MM.1S (cell line): ENCODE measurements at regions not wholly inside any gene's neighbourhood (a gene's known extent, or its start where the extent isn't known, plus 50 kb on each side); places are given as distances from the start of the nearest gene placed in this dataset.

ENCODE experiments used
- DNase-seq: peaks from one replicate; pipeline ENCODE4 v3.0.0-alpha.2; 2015
- H2AFZ ChIP-seq: fragments of 300-600 bp; sonication (generic); 2 replicates; pipeline ENCODE4 v1.6.0; 2016; ENCODE audit warnings: antibody characterized with exemption, low read length
- H3F3A ChIP-seq: fragments of 300-600 bp; sonication (generic); 2 replicates; pipeline ENCODE4 v1.6.1; 2016; ENCODE audit warnings: mild to moderate bottlenecking, antibody characterized with exemption, low read length, moderate library complexity, mixed read lengths; ENCODE audit not compliant: insufficient read depth
- H3K27ac ChIP-seq: fragments of 300-600 bp; sonication (generic); 2 replicates; pipeline ENCODE4 v1.5.1; 2016; ENCODE audit warnings: mild to moderate bottlenecking, low read length
- H3K27me3 ChIP-seq: fragments of 300-600 bp; sonication (generic); replicated peaks from 2 replicates; pipeline ENCODE4 v1.6.0; 2016; ENCODE audit warnings: low read length; ENCODE audit not compliant: insufficient read depth
- H3K36me3 ChIP-seq: fragments of 300-600 bp; sonication (generic); replicated peaks from 2 replicates; pipeline ENCODE4 v1.6.1; 2016; ENCODE audit warnings: mild to moderate bottlenecking, low read length, mixed read lengths; ENCODE audit not compliant: insufficient read depth
- H3K4me1 ChIP-seq: fragments of 300-600 bp; sonication (generic); 2 replicates; pipeline ENCODE4 v1.6.1; 2016; ENCODE audit warnings: low read length, mixed read lengths
- H3K4me2 ChIP-seq: fragments of 300-600 bp; sonication (generic); 2 replicates; pipeline ENCODE4 v1.6.0; 2016; ENCODE audit warnings: low read depth, low read length
- H3K4me3 ChIP-seq: fragments of 300-600 bp; sonication (generic); 2 replicates; pipeline ENCODE4 v1.5.1; 2016; ENCODE audit warnings: low read length, mixed read lengths
- H3K79me2 ChIP-seq: fragments of 300-600 bp; sonication (generic); 2 replicates; pipeline ENCODE4 v1.6.1; 2016; ENCODE audit warnings: mixed run types, low read length, mixed read lengths
- H3K9ac ChIP-seq: fragments of 300-600 bp; sonication (generic); 2 replicates; pipeline ENCODE4 v1.6.1; 2016; ENCODE audit warnings: low read length, mixed read lengths
- H3K9me2 ChIP-seq: fragments of 300-600 bp; sonication (generic); replicated peaks from 2 replicates; pipeline ENCODE4 v1.6.1; 2016; ENCODE audit warnings: mild to moderate bottlenecking, low read length, mixed read lengths; ENCODE audit not compliant: insufficient read depth
- H3K9me3 ChIP-seq: fragments of 300-600 bp; sonication (generic); replicated peaks from 2 replicates; pipeline ENCODE4 v1.6.1; 2016; ENCODE audit warnings: mild to moderate bottlenecking, low read length, mixed read lengths; ENCODE audit not compliant: insufficient read depth
- H4K20me1 ChIP-seq: fragments of 300-600 bp; sonication (generic); 2 replicates; pipeline ENCODE4 v1.6.1; 2016; ENCODE audit warnings: mild to moderate bottlenecking, low read length, moderate library complexity, mixed read lengths; ENCODE audit not compliant: insufficient read depth
- EZH2 ChIP-seq: fragments of 300-600 bp; sonication (generic); optimal IDR thresholded peaks from 2 replicates; pipeline ENCODE3; 2017; ENCODE audit warnings: low read depth, mild to moderate bottlenecking, antibody characterized with exemption, low read length, mixed read lengths
- EZH2phosphoT487 ChIP-seq: fragments of 300-600 bp; sonication (generic); IDR thresholded peaks from 2 replicates; pipeline ENCODE4 v1.6.1; 2018; ENCODE audit warnings: antibody characterized with exemption, low read length
- TF ChIP-seq, protein P1 (sequence below): fragments of 300-600 bp; sonication (generic); IDR thresholded peaks from 2 replicates; pipeline ENCODE4 v1.5.1; 2016; ENCODE audit warnings: antibody characterized with exemption, low read length, mixed read lengths

DNA sequence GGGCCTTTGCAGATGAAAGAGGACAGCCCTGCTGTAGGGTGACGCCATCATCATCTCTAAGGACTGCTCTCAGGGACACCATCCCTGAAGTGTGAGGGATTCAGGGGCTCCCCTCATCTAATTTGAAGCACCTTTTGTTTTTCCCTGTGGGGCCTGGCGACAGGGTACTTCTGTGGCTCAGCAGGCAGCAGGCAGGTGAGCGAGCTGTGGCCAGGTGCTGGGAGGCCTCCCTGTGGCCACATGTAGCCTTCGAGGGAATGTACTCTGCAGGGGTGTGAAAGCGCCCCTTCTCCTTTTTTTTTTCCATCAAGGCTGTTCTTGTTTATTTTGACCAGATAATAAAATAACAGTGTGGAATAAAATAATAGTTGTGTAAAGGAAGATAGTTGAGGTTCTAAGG lies 118.2 kb upstream of the DPP6 start:
- H3K27ac ChIP-seq, result no peak overlapping the region
- no peak overlapping the region for H2AFZ ChIP-seq
- no peak overlapping the region for H3K4me3 ChIP-seq
- H3K4me2 ChIP-seq, result no peak overlapping the region
- H4K20me1 ChIP-seq, result no peaks in the 10 kb centered on the region
- H3K9ac ChIP-seq, result no peak overlapping the region
- H3K4me1 ChIP-seq, result no peaks in the 10 kb centered on the region
- no peaks in the 10 kb centered on the region for H3K9me2 ChIP-seq
- H3F3A ChIP-seq, result no peaks in the 10 kb centered on the region
- H3K9me3 ChIP-seq, result no peaks in the 10 kb centered on the region
- H3K27me3 ChIP-seq, result no peaks in the 10 kb centered on the region
- no peaks in the 10 kb centered on the region for H3K36me3 ChIP-seq
- no peak for TF ChIP-seq EZH2
- TF ChIP-seq, protein P1, sequence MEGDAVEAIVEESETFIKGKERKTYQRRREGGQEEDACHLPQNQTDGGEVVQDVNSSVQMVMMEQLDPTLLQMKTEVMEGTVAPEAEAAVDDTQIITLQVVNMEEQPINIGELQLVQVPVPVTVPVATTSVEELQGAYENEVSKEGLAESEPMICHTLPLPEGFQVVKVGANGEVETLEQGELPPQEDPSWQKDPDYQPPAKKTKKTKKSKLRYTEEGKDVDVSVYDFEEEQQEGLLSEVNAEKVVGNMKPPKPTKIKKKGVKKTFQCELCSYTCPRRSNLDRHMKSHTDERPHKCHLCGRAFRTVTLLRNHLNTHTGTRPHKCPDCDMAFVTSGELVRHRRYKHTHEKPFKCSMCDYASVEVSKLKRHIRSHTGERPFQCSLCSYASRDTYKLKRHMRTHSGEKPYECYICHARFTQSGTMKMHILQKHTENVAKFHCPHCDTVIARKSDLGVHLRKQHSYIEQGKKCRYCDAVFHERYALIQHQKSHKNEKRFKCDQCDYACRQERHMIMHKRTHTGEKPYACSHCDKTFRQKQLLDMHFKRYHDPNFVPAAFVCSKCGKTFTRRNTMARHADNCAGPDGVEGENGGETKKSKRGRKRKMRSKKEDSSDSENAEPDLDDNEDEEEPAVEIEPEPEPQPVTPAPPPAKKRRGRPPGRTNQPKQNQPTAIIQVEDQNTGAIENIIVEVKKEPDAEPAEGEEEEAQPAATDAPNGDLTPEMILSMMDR, result no peak
- TF ChIP-seq EZH2phosphoT487, result no peak
- H3K79me2 ChIP-seq, result no peaks in the 10 kb centered on the region
- DNase-seq, result no peak

DNA sequence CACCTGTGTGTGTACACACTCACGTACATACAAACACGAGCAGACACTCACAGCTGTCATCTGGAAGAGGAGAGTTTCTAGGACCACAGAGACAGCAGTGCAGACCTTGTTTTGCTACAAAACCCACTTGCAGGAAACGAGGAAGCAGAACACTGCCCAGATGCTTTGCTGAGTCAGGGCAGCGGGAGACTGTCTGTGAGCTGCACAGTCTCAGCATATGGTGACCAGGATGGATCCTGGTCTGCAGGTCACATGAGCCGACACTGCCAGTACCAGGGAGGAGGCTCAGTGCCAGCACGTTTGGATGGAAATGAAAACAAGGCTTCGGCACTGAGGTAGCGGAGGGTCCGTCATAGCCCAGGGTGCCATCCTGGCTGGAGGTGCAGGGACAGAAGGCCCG lies 117.6 kb upstream of the DPP6 start:
- no peak overlapping the region for H3K4me2 ChIP-seq
- no peaks in the 10 kb centered on the region for H3K9me3 ChIP-seq
- no peaks in the 10 kb centered on the region for H3K79me2 ChIP-seq
- no peaks in the 10 kb centered on the region for H3K9me2 ChIP-seq
- peak; percentile 18 for DNase-seq
- no peaks in the 10 kb centered on the region for H3K4me1 ChIP-seq
- H2AFZ ChIP-seq, result no peak overlapping the region
- no peak overlapping the region for H3K4me3 ChIP-seq
- H3F3A ChIP-seq, result no peaks in the 10 kb centered on the region
- H3K27me3 ChIP-seq, result no peaks in the 10 kb centered on the region
- H3K9ac ChIP-seq, result no peak overlapping the region
- no peaks in the 10 kb centered on the region for H3K36me3 ChIP-seq
- H3K27ac ChIP-seq, result no peak overlapping the region
- H4K20me1 ChIP-seq, result no peaks in the 10 kb centered on the region
- TF ChIP-seq EZH2phosphoT487, result no peak
- TF ChIP-seq, protein P1, result no peak
- no peak for TF ChIP-seq EZH2

DNA sequence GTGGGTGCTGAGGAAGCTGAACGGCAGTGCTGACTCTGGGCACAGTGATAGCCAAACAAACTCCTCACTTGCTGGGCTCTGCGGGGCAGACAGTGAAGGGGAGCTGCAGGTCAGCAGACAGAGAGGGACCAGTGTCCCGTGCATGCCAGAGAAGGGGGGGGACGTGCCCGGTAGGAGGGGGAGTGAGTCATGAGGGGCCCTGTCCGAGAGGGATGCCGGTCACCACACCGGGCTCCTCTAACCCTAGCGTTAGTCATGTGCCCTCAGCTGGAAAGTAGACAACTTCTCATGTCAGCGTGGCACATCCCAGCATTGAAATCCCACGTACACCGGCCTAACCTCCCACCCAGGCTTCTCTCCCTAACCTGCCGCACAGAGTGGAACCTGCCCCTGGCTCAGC lies 117.1 kb upstream of the DPP6 start:
- no peaks in the 10 kb centered on the region for H4K20me1 ChIP-seq
- H3K27me3 ChIP-seq, result no peaks in the 10 kb centered on the region
- DNase-seq, result no peak
- H3K9ac ChIP-seq, result no peak overlapping the region
- H3F3A ChIP-seq, result no peaks in the 10 kb centered on the region
- H2AFZ ChIP-seq, result no peak overlapping the region
- TF ChIP-seq EZH2, result no peak
- TF ChIP-seq, protein P1, result no peak
- TF ChIP-seq EZH2phosphoT487, result no peak
- H3K36me3 ChIP-seq, result no peaks in the 10 kb centered on the region
- no peak overlapping the region for H3K4me3 ChIP-seq
- H3K9me3 ChIP-seq, result no peaks in the 10 kb centered on the region
- no peaks in the 10 kb centered on the region for H3K79me2 ChIP-seq
- H3K9me2 ChIP-seq, result no peaks in the 10 kb centered on the region
- H3K4me2 ChIP-seq, result no peak overlapping the region
- no peak overlapping the region for H3K27ac ChIP-seq
- H3K4me1 ChIP-seq, result no peaks in the 10 kb centered on the region
